ENCODE measurements at regions not wholly inside any gene's neighbourhood (a gene's known extent, or its start where the extent isn't known, plus 50 kb on each side); places are given as distances from the start of the nearest gene placed in this dataset.

- TF ChIP-seq PKNOX1 (IDR thresholded peaks at IDR 0.05) (no peak), NFRKB (IDR thresholded peaks at IDR 0.05) (no peak), BHLHE40 (IDR thresholded peaks at IDR 0.05; ENCODE audit: borderline replicate concordance) (no peak), FOXM1 (IDR thresholded peaks at IDR 0.05; ENCODE audit: borderline replicate concordance) (no peak), FOXK2 (IDR thresholded peaks at IDR 0.05) (no peak)
Measured at GRCh38 chr5:6873359-6873758, 160.1 kb downstream of the TENT4A start.

Measured in HEK293T (cell line).